ENCODE measurements at regions not wholly inside any gene's neighbourhood (a gene's known extent, or its start where the extent isn't known, plus 50 kb on each side); places are given as distances from the start of the nearest gene placed in this dataset.

- no peak for TF ChIP-seq CTCF (IDR thresholded peaks at IDR 0.05; ENCODE audit: extremely low read depth in 1 of 2, insufficient read depth in 1 of 2, low read depth in 1 of 2, low read length in 2 of 2)
- no peak for TF ChIP-seq POLR2A (IDR thresholded peaks at IDR 0.05; ENCODE audit: low read depth, low read length)
- TF ChIP-seq FOS (IDR thresholded peaks at IDR 0.05; ENCODE audit: borderline replicate concordance, insufficient read depth, low read length): no peak
- TF ChIP-seq MAX (IDR thresholded peaks at IDR 0.05; ENCODE audit: insufficient read depth, insufficient read length): no peak
- TF ChIP-seq EZH2 (IDR thresholded peaks at IDR 0.05; ENCODE audit: borderline replicate concordance, low read depth, low read length, severe bottlenecking): no peak
These were observed 257.1 kb upstream of the TENM4 start for GRCh38 chr11:79697905-79698304.
